Bronchial epithelial cell (primary cell): ENCODE measurements at regions not wholly inside any gene's neighbourhood (a gene's known extent, or its start where the extent isn't known, plus 50 kb on each side); places are given as distances from the start of the nearest gene placed in this dataset.

Experiments used
- DNase-seq: peaks from one replicate; pipeline ENCODE4 v3.0.0-alpha.2; 2010; ENCODE audit warnings: low read depth
- FAIRE-seq: peaks from 2 replicates; lab custom pipeline; 2011; peaks lifted over from hg19 to GRCh38; lab: Jason Lieb, UNC
- H3K27me3 ChIP-seq: 2 replicates; pipeline ENCODE4 v1.5.1; 2011; ENCODE audit warnings: low read length; ENCODE audit not compliant: control insufficient read depth, insufficient read depth
- H3K36me3 ChIP-seq: 2 replicates; pipeline ENCODE4 v1.5.1; 2011; ENCODE audit warnings: low read length; ENCODE audit not compliant: control insufficient read depth, insufficient read depth
- H3K4me3 ChIP-seq: 2 replicates; pipeline ENCODE4 v1.5.1; 2011; ENCODE audit warnings: mild to moderate bottlenecking, low read depth, low read length, control low read depth
- TF ChIP-seq, protein P1 (sequence below): IDR thresholded peaks from 2 replicates; pipeline ENCODE4 v1.5.1; 2011; ENCODE audit warnings: mild to moderate bottlenecking, moderate library complexity, low read length, control low read depth, inconsistent platforms; ENCODE audit not compliant: insufficient read depth, severe bottlenecking

DNA sequence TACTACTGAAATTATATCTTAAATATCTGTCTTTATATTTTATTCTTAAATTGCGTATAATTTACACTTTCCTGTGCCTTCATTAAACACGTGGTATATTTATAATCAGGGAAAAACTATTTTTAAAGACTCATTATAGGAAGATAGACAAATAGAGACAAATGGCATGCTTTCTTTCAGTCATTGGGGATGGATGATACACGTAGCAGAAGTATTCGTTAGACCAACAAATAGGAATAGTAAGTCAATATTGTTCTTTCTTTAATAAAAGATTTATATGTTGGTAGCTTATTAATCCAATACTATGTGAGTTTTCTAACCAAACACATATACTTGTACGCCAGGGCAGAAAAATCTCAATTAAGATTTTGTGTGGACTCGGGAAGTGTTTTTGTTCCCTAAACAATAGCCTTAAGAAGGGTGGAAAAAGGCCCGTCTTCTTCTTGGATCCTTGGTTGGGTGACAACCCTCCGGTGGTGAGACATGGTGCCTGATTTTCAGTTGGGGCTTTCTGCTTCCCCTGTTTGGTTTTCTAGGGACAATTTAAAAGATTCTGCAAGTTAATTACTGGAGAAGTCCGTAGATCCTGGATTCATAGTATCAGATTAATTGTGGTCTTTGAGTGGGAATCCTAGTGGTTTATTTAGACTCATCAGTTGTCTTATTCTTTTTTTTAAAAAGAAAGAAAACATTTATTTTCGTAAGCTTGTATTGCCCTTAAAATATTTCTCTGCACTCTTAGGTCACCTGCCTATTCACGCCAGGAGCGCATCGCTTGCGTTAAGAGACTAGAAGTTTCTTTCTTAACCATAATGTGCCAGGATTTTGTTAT is 83.5 kb upstream of the WNT7B start:
- H3K36me3 ChIP-seq, result peaks cover 8% of the 10 kb centered on the region
- TF ChIP-seq, protein P1, sequence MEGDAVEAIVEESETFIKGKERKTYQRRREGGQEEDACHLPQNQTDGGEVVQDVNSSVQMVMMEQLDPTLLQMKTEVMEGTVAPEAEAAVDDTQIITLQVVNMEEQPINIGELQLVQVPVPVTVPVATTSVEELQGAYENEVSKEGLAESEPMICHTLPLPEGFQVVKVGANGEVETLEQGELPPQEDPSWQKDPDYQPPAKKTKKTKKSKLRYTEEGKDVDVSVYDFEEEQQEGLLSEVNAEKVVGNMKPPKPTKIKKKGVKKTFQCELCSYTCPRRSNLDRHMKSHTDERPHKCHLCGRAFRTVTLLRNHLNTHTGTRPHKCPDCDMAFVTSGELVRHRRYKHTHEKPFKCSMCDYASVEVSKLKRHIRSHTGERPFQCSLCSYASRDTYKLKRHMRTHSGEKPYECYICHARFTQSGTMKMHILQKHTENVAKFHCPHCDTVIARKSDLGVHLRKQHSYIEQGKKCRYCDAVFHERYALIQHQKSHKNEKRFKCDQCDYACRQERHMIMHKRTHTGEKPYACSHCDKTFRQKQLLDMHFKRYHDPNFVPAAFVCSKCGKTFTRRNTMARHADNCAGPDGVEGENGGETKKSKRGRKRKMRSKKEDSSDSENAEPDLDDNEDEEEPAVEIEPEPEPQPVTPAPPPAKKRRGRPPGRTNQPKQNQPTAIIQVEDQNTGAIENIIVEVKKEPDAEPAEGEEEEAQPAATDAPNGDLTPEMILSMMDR, result no peak
- no peak for FAIRE-seq
- H3K4me3 ChIP-seq, result no peak overlapping the region
- no peak for DNase-seq
- H3K27me3 ChIP-seq, result no peaks in the 10 kb centered on the region

DNA sequence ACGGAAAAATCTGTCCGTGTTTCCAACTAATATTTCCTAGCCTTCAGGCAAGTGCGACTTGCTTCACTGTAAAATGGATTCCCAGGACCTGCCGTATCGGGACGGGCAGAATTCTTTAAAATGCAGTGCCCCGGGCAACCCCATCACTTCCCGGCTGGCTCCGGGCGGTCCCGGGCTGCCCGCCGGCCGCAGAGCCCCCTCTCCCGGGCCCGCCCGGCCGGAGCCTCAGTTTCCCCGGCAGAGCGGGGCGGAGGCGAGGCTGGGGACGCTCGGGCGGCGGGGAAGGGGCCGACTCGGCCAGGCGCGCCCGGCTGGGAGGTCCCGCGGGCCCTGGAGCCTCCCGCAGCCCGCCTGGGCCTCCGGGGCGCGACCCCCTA is 84.2 kb upstream of the WNT7B start:
- peaks cover 8% of the 10 kb centered on the region for H3K36me3 ChIP-seq
- DNase-seq, result no peak
- TF ChIP-seq, protein P1, result no peak
- no peak for FAIRE-seq
- no peaks in the 10 kb centered on the region for H3K27me3 ChIP-seq
- no peak overlapping the region for H3K4me3 ChIP-seq

DNA sequence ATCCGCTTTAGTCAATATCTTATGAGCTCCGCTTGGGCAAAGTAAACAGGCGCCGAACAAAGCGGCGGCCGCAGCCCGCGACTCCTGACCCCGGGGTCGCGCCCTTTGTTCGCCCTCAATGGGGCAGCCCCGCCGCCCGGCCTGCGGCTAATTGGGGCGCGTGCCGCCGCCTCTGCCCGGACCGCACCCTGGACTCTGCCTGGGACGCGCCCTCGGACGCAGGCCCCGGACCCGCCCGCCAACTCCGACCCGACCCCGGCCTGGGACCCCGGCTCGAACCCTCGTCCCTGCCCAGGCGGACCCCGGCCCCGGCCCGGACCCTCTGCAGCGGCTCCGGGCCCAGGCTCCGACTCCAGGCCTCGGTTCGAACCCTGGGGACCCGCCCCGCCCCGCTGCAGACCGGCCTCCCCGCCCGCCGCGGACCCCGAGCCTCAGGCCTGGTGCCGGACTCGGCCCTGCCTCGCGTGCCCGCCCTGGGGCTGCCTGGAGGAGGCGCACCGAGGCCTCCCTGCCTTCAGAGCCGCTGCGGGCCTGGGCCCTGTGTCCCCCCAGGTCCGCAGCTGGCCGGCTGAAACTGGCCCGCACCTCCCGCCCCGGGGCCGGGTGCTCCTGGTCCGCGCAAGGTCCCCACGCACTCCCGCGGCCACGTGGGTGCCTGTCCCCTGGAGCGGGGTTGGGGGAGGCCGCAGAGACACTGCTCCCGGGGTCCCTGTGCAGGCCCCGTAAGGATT is 84.7 kb upstream of the WNT7B start:
- DNase-seq (no peak), FAIRE-seq (no peak)
- no peaks in the 10 kb centered on the region for H3K27me3 ChIP-seq
- no peak overlapping the region for H3K4me3 ChIP-seq
- peaks cover 8% of the 10 kb centered on the region for H3K36me3 ChIP-seq
- TF ChIP-seq, protein P1, result no peak

DNA sequence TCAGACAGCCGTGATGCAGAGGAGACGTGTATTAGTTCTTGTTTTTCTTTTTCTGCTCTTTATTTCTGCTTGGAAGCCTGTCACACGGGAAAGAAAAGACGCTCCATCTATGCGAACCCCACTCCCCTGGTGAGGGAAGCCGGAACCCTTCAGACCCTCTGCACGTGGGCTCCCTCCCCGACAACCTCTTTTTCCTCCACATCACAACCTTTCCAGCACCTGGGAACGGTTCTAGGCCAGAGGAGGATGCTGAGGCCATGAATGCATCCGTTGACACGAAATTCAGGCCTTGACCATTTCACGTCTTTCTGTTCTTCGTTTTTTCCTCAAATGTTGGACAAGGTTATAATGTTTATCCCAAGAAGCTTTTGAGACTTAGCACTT is 85.3 kb upstream of the WNT7B start:
- H3K36me3 ChIP-seq, result peaks cover 8% of the 10 kb centered on the region
- FAIRE-seq (no peak), DNase-seq (no peak)
- TF ChIP-seq, protein P1, result no peak
- H3K4me3 ChIP-seq, result no peak overlapping the region
- no peaks in the 10 kb centered on the region for H3K27me3 ChIP-seq

DNA sequence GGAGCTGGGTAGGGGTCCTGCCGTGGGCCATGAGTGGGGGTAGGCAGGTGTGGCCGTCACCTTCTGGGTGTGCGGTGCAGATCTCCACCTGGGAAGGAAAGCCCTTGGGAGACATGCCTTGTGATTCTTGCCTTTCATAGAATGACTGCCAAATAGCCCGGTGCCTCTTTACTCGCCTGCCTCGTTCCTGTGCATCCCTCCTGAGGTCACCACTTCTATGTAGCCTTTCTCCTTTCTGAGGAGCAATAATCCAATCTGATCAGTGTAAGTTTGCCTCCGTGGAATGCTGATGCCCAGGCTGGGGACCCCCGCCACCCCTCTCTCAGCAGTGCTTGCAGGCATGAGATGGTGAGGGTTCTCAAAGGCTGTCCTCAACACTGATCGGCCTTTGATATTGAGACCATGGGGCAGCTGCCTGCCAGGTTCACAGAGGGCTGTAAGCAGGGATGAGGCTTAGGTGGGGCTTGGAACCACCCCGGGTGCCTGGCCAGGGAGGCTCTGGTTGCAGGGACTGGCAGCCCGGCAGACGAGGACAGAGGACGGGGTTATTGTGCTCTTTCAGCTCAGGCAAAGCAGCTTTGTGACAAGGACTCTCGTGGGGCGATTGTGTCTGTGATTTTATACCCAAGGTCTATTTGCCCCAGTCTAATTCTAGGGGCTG is 86.1 kb upstream of the WNT7B start:
- Histone ChIP-seq H3K27me3 (no peaks in the 10 kb centered on the region), H3K36me3 (peaks cover 8% of the 10 kb centered on the region), H3K4me3 (no peak overlapping the region)
- TF ChIP-seq, protein P1, result no peak
- FAIRE-seq (peak; percentile 23), DNase-seq (no peak)
